ENCODE measurements at regions not wholly inside any gene's neighbourhood (a gene's known extent, or its start where the extent isn't known, plus 50 kb on each side); places are given as distances from the start of the nearest gene placed in this dataset.

GRCh38 chr6:104559435-104560202, 300.1 kb downstream of the HACE1 start (continued):
- TF ChIP-seq HDAC2 (IDR thresholded peaks at IDR 0.05; ENCODE audit: borderline replicate concordance in 1 of 2, low read depth in 2 of 2, low read length in 2 of 2) (no peak), BACH1 (IDR thresholded peaks at IDR 0.05; ENCODE audit: low read length) (no peak), ZNF274 (IDR thresholded peaks at IDR 0.05; ENCODE audit: borderline replicate concordance, extremely low read depth, low read length) (no peak)

Measured in H1 (cell line).